ENCODE measurements at regions not wholly inside any gene's neighbourhood (a gene's known extent, or its start where the extent isn't known, plus 50 kb on each side); places are given as distances from the start of the nearest gene placed in this dataset.

GRCh38 chr9:1434811-1435210 lies 384.7 kb downstream of the DMRT2 start:
- DNase-seq, result no peak

GRCh38 chr9:1440256-1440655 lies 390.1 kb downstream of the DMRT2 start:
- no peak for DNase-seq

- DNase-seq, result no peak
Measured at GRCh38 chr9:1442105-1442504, 391.9 kb downstream of the DMRT2 start.

GRCh38 chr9:1443450-1443849 lies 393.3 kb downstream of the DMRT2 start:
- DNase-seq, result no peak

- no peak for DNase-seq
Measured at GRCh38 chr9:1446671-1447070, 396.5 kb downstream of the DMRT2 start.

GRCh38 chr9:1453636-1454035 lies 403.5 kb downstream of the DMRT2 start:
- DNase-seq, result no peak

- no peak for DNase-seq
Measured at GRCh38 chr9:1454211-1454610, 404.1 kb downstream of the DMRT2 start.

DNA sequence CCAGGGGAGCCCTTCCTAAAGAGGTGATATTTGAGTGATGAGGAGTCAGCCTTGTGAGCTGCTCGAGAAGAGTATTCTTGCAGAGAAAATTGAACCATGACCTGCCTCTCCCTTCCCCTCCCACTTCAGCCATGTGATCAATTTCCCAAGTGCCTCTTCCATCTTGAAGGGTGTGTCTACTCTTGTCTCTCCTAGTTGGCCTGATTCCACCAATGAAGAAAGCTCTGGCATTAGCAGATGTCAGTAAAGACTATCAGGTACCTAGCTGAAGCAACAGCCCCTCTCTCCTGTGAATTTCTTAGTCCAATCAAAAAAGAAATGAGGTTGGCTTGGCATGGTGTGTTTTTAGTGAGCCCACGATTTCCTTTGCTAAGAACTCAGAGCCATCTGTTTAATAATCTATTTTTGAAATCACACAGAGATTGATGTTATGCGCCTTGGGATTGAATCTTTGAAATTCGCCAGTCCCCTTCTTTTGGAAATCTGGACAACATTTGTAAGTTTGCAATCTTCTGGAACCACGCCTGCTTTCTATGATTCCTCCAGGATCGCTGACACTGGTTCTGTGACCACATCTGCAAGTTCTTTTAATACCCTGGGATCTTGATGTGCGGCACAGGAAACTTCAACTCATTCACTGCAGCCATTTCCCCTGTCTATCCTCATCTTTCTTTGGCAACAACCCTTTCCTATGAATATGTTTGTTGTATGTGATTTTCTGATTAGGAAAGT lies 404.6 kb downstream of the DMRT2 start:
- no peak for DNase-seq

- DNase-seq, result no peak
Measured at GRCh38 chr9:1455766-1456165, 405.6 kb downstream of the DMRT2 start.

GRCh38 chr9:1456301-1457024 lies 406.3 kb downstream of the DMRT2 start:
- no peak for DNase-seq

GRCh38 chr9:1457460-1457859 lies 407.3 kb downstream of the DMRT2 start:
- no peak for DNase-seq

DNA sequence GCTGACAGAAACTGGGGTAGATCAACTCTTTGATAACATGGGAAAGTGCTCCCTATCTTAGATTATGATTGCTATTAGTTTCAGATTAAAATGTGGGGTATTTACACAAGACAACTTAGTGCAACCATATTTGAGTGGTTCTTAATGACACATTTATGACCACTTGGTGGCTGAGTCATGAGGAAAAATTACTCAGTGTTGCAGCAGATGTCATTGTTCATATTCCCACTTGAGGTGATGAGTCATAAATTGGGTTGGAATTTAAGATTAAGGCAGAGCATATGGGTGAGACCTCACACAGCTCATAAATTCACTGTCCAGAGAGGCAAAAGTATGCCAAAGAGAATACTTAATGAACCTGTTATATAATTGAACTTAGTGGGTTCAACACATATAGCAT lies 408.3 kb downstream of the DMRT2 start:
- DNase-seq, result no peak

- no peak for DNase-seq
Measured at GRCh38 chr9:1460143-1460769, 410.1 kb downstream of the DMRT2 start.

GRCh38 chr9:1461812-1462211 lies 411.7 kb downstream of the DMRT2 start:
- DNase-seq, result no peak

- no peak for DNase-seq
Measured at GRCh38 chr9:1462626-1463308, 412.6 kb downstream of the DMRT2 start.

DNA sequence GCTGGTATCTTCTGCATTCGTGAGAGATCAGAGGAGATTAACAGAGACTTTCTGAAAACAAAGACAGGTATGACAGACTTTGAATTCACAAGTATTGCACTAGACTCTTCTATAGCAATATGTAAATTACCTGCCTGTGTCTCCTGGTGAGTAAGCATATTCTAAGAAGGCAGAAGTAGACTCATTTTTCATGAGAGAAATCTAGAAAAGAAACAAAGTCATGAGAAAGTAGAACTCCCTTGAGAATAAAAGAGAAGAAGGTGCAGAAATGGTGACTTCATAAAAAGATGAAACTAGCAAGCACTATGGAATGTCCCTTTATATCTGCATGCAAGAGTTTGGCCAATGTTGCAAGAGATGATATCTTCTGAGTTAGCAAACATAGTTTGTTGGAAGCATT lies 419.8 kb downstream of the DMRT2 start:
- no peak for DNase-seq

- no peak for DNase-seq
Measured at GRCh38 chr9:1473956-1474634, 423.9 kb downstream of the DMRT2 start.

GRCh38 chr9:1474671-1475070 lies 424.5 kb downstream of the DMRT2 start:
- DNase-seq, result no peak

DNA sequence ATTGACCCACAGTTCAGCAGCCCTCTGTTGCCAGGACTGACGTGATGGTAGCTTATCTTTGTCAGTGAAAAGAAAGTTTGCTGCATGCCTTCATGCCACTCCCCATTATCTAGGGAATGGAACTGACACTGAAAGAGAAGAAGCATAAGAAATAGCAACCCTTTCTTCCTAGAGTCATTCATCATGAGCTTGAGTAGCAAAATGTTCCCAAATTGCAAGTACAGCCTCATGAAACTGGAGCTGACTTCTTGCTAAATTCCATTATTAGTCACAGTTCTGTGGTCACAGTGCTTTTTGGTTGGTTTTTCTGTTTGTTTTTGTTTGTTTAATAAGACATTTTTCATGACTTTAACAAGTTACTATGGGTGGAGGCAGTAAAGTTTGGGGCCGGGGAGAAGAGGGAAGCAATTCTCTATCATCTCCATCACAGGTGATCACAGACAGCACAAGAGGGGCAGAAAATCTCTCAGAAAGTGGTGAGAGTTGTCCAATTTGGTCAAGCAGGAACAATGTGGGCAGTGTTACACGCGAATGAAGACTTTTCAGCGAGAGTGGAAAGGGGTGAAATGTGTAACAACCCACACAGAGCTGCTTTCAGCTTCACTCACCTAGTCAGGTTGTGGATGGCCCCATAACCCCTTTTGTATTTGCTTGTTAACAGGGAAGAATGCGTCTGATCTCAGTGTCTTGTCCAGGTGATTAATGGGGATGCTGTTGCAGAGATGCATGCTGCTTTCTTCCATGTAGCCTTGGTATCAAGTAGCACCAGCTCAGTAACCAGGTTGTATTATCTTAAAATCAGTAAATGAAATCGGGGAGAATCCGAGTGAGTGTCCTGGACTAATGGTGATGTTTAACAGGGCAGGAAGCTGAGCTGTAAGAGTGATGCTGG lies 440.4 kb downstream of the DMRT2 start:
- DNase-seq, result no peak

DNA sequence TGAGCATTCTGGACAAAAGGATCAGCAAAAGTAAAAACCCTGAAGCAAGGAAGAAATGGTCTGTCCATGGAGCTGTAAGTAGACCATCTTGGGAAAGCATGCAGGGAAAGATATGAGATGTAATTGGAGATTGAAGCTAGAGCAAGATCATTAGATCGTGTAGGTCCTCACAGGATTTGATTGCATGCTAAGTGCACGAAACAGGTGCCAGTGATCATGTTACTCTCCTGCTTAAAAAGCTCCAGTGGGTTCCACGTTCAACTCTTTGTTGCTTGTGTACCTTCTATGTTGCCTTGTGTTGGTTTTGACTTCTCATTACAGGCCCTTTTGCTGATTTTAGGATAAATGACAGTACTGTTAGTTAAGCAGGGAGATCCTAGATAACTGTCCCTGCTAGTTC lies 442.0 kb downstream of the DMRT2 start:
- DNase-seq, result no peak

GRCh38 chr9:1495282-1496030 lies 445.3 kb downstream of the DMRT2 start:
- DNase-seq, result no peak
